ENCODE measurements at regions not wholly inside any gene's neighbourhood (a gene's known extent, or its start where the extent isn't known, plus 50 kb on each side); places are given as distances from the start of the nearest gene placed in this dataset.

DNA sequence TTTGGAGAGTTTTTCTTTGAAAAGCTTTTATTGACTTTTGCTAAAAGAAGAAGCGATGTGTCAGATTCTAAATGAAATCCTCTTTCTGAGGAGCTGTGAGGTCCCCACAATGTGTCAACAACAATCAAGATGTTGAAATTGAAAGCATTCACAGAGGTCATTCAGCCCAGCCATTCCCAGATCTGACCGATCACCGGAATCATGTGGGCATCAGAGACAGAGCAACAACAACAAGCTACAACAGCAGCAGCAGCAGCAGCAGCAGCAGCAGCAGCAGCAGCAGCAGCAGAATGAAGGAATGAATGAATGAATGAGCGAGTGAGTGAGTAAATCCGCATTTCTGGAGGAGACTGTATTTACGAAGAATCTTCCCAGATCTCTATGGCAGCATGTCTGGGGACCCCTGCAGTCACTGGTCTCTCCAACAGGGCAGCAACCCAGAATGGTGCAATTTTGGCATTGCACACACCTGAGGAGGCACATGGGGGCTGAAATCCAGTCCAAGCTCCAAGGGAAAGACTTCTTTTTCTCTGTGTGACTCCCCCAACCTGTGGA is 299.0 kb downstream of the MYCN start:
- Histone ChIP-seq H3K4me3 (ENCODE audit: low read length) (no peak overlapping the region), H3K4me1 (ENCODE audit: insufficient read depth, low read length) (no peaks in the 10 kb centered on the region), H3K36me3 (ENCODE audit: insufficient read depth, low read length) (no peaks in the 10 kb centered on the region), H3K27ac (ENCODE audit: low read depth in 1 of 2, low read length in 2 of 2) (no peak overlapping the region), H3K27me3 (ENCODE audit: control insufficient read depth in 1 of 2, insufficient read depth in 2 of 2, low read length in 2 of 2) (peaks cover 0 to 2% of the 10 kb centered on the region in 2 experiments), H3K9me3 (ENCODE audit: control insufficient read depth in 1 of 2, insufficient read depth in 1 of 2, low read length in 2 of 2) (no peaks in the 10 kb centered on the region)
- Mint-ChIP-seq H3K27me3 (peaks cover 13% of the 10 kb centered on the region), H3K4me1 (ENCODE audit: low read depth) (no peaks in the 10 kb centered on the region), H3K4me3 (no peak overlapping the region), H3K27ac (no peak overlapping the region), H3K9me3 (no peaks in the 10 kb centered on the region), H3K36me3 (ENCODE audit: low read depth) (no peaks in the 10 kb centered on the region)
- TF ChIP-seq CTCF (IDR thresholded peaks at IDR 0.05): no peak
- ChIA-PET CTCF (no interaction called here), POLR2A (no interaction called here)
- intact Hi-C loops (cut with DNase I, micrococcal nuclease): no loop called here
- DNase-seq (no peak), ATAC-seq (ENCODE audit: poor library complexity) (no peak)

DNA sequence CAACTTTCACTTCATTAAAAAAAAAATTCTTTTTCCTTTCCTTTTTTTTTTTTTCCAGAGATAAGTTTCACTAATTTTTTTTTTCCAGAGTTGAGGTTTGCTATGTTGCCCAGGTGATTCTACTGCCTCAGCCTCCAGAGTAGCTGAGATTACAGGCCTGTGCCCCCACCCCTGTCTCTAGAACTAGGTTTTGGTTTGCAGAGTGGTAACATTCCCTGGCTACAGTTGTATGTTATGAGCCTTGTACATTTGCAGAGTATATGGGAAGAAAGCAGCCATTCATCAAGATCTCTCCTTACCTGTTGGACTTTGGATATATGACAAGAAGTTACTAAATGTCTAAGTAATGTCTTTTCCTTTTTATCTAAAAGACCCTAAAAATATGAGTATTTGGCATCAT is 298.4 kb downstream of the MYCN start:
- intact Hi-C loops (cut with DNase I, micrococcal nuclease): no loop called here
- Mint-ChIP-seq H3K27me3 (peaks cover 13% of the 10 kb centered on the region), H3K4me1 (ENCODE audit: low read depth) (no peaks in the 10 kb centered on the region), H3K4me3 (no peak overlapping the region), H3K36me3 (ENCODE audit: low read depth) (no peaks in the 10 kb centered on the region), H3K27ac (no peak overlapping the region), H3K9me3 (no peaks in the 10 kb centered on the region)
- Histone ChIP-seq H3K27me3 (ENCODE audit: control insufficient read depth in 1 of 2, insufficient read depth in 2 of 2, low read length in 2 of 2) (peaks cover 0 to 2% of the 10 kb centered on the region in 2 experiments), H3K4me3 (ENCODE audit: low read length) (no peak overlapping the region), H3K4me1 (ENCODE audit: insufficient read depth, low read length) (no peaks in the 10 kb centered on the region), H3K27ac (ENCODE audit: low read depth in 1 of 2, low read length in 2 of 2) (no peak overlapping the region), H3K36me3 (ENCODE audit: insufficient read depth, low read length) (no peaks in the 10 kb centered on the region), H3K9me3 (ENCODE audit: control insufficient read depth in 1 of 2, insufficient read depth in 1 of 2, low read length in 2 of 2) (no peaks in the 10 kb centered on the region)
- ChIA-PET POLR2A (no interaction called here), CTCF (no interaction called here)
- no peak for TF ChIP-seq CTCF (IDR thresholded peaks at IDR 0.05)
- ATAC-seq (ENCODE audit: poor library complexity) (no peak), DNase-seq (no peak)

GRCh38 chr2:16238001-16238761 is 297.8 kb downstream of the MYCN start:
- H3K4me1 ChIP-seq (ENCODE audit: insufficient read depth, low read length): no peaks in the 10 kb centered on the region
- H3K4me3 Mint-ChIP-seq: no peak overlapping the region

More at GRCh38 chr2:16238001-16238761, 297.8 kb downstream of the MYCN start:
- H3K27ac Mint-ChIP-seq: no peak overlapping the region
- peaks cover 0 to 2% of the 10 kb centered on the region in 2 experiments for H3K27me3 ChIP-seq (ENCODE audit: control insufficient read depth in 1 of 2, insufficient read depth in 2 of 2, low read length in 2 of 2)
- H3K27me3 Mint-ChIP-seq: peaks cover 13% of the 10 kb centered on the region
- H3K36me3 Mint-ChIP-seq (ENCODE audit: low read depth): no peaks in the 10 kb centered on the region
- H3K9me3 ChIP-seq (ENCODE audit: control insufficient read depth in 1 of 2, insufficient read depth in 1 of 2, low read length in 2 of 2): no peaks in the 10 kb centered on the region
- ATAC-seq (ENCODE audit: poor library complexity) (no peak), DNase-seq (no peak)
- H3K9me3 Mint-ChIP-seq: no peaks in the 10 kb centered on the region
- ChIA-PET POLR2A (no interaction called here), CTCF (no interaction called here)
- H3K36me3 ChIP-seq (ENCODE audit: insufficient read depth, low read length): no peaks in the 10 kb centered on the region
- no peaks in the 10 kb centered on the region for H3K4me1 Mint-ChIP-seq (ENCODE audit: low read depth)
- no peak overlapping the region for H3K4me3 ChIP-seq (ENCODE audit: low read length)
- no peak for TF ChIP-seq CTCF (IDR thresholded peaks at IDR 0.05)
- intact Hi-C loops (cut with DNase I, micrococcal nuclease): no loop called here
- no peak overlapping the region for H3K27ac ChIP-seq (ENCODE audit: low read depth in 1 of 2, low read length in 2 of 2)
